GM18511 (cell line): ENCODE measurements at regions not wholly inside any gene's neighbourhood (a gene's known extent, or its start where the extent isn't known, plus 50 kb on each side); places are given as distances from the start of the nearest gene placed in this dataset.
"Not testable (repeated sequence)": the region's sequence is repeated elsewhere in the genome, so short reads cannot be mapped to it uniquely, and the experiment has no call there.

Source experiments
- ATAC-seq: cut with Tn5 transposase; IDR thresholded peaks from one replicate; pipeline ENCODE4 v1.9.1; 2021; ENCODE audit warnings: mild to moderate bottlenecking, moderate library complexity; ENCODE audit not compliant: unreplicated experiment

GRCh38 chr3:22859618-22860017 lies 343.5 kb upstream of the UBE2E2 start:
- ATAC-seq, result no peak

GRCh38 chr3:22861426-22861825 lies 341.7 kb upstream of the UBE2E2 start:
- ATAC-seq, result no peak

GRCh38 chr3:22862111-22862510 lies 341.0 kb upstream of the UBE2E2 start:
- no peak for ATAC-seq

DNA sequence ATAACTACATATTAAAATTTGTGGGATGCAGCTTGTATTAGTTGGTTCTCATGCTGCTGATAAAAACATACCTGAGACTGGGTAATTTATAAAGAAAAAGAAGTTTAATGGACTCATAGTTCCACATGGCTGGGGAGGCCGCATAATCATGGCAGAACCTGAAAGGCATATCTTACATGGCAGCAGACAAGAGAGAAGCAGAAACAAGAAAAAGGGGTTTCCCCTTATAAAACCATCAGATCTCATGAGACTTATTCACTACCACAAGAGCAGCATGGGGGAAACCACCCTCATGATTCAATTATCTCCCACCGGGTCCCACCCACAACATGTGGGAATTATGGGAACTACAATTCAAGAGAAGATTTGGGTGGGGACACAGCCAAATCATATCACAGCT lies 320.3 kb upstream of the UBE2E2 start:
- not testable (repeated sequence) for ATAC-seq

GRCh38 chr3:22885039-22885438 lies 318.1 kb upstream of the UBE2E2 start:
- no peak for ATAC-seq

GRCh38 chr3:22885574-22886341 lies 317.4 kb upstream of the UBE2E2 start:
- ATAC-seq, result no peak

- ATAC-seq, result no peak
Measured at GRCh38 chr3:22886439-22887068, 316.6 kb upstream of the UBE2E2 start.

DNA sequence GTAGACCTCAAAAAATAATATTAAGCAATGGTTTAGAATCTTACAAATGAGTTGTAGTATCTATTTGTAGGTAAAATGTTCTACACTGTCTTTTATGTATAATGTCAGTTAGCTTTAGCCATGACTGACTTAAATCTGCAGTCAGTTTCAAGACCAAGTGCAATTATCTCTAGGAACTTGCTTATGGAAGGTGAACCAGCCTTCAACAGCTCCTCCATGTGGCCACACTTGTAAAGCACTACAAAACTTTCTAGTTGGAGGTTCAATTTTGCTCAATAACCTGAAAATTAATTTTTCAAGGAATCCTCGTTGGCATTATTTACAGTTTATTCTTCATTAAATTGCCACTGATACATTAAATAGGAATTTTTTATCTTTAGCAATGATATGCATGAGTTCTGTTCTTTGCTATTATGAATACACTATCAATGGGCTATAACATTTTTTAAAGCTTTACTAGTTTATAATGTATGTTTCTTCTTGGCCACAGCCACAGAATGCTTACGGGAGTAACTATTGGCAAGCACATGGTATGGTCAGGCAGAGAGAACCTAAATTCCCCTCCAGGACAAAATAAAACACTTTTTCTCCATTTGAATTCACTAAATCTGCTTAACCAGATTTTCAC lies 315.3 kb upstream of the UBE2E2 start:
- ATAC-seq, result no peak

- no peak for ATAC-seq
Measured at GRCh38 chr3:22893101-22893500, 310.0 kb upstream of the UBE2E2 start.

DNA sequence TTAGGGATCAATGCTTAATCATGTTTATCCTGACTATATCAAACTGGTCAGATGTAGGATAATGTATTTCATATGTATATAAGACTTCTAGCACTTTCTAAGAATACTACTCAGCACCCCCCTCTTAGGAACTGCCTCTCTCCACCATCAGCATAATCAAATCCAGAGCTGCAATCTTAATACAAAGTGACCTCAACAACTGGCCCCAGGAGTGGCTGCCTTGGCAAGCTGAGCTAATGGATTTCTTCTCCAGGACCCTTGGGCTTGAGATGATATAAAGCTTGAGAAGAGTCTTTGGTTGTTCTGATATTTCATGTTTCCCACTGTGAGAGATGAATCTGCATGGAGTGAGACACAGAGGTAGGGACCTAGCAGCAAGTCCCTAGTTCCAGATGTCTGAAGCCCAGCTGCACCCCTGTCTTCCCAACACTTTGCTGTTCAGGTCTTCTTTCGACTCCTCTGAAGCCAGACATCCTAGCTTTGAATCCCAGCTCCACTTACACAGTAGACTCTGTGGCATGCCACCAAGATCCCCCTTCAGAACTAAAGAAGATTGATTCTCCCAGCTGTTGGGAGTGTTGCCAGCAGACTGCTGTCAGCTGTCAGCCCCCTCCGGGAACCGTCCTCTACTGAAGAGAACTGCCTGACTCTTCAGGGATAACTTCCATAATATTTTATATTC lies 309.3 kb upstream of the UBE2E2 start:
- no peak for ATAC-seq

GRCh38 chr3:22894865-22895264 lies 308.3 kb upstream of the UBE2E2 start:
- no peak for ATAC-seq

DNA sequence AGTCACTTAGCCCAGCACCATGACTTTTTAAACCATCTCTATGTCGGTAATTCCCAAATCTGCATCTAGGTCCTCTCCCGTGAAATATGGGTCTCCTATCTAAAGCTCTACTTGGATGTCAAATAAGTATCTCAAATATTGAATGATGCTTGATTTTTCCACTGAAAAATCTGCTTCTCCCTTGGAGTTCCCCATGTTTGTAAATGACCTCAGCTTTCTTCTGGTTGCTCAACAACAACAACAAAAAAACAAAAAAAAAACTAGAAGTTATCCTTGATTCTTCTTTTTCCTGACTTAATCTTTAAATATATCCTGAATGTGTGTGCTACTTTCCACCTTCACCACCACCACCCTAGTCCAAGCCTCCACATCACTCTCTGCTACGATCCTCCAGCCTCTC lies 307.5 kb upstream of the UBE2E2 start:
- ATAC-seq, result no peak

DNA sequence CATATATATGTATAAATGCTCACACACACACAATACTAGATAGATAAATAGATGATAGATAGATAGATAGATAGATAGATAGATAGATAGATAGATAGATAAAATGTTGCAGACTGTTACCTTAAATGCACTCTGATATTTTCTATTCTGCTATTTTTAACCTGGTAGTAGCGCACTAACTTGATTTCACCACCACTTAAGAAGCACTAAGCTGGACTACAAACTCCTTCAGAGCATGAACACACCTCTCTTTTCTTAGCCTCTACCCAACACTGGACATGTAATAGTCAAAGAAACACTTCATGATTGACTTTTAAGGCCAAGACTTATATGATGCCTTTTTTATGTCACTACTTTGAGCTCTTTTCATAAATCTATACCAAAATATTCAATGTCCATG lies 304.6 kb upstream of the UBE2E2 start:
- no peak for ATAC-seq

GRCh38 chr3:22899441-22899840 lies 303.7 kb upstream of the UBE2E2 start:
- no peak for ATAC-seq

- no peak for ATAC-seq
Measured at GRCh38 chr3:22900296-22900695, 302.8 kb upstream of the UBE2E2 start.

DNA sequence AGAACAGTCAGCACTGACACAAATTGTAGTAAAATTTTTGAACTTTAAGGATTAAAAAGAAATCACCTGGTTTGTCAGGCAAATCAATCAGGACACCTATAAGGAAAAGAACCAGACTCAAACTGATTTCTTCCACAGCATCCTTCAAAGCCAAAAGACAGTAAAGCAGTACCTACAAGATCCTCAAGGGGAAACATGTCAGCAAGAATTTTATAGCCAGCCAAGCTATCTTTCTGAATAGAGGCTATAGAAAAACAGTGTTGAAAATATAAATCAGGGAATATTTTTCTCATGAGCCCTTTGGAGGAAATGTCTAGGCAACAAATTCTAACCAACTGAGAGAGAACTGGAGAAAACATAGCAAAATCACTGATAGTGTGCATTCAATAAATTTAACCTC lies 301.4 kb upstream of the UBE2E2 start:
- no peak for ATAC-seq

DNA sequence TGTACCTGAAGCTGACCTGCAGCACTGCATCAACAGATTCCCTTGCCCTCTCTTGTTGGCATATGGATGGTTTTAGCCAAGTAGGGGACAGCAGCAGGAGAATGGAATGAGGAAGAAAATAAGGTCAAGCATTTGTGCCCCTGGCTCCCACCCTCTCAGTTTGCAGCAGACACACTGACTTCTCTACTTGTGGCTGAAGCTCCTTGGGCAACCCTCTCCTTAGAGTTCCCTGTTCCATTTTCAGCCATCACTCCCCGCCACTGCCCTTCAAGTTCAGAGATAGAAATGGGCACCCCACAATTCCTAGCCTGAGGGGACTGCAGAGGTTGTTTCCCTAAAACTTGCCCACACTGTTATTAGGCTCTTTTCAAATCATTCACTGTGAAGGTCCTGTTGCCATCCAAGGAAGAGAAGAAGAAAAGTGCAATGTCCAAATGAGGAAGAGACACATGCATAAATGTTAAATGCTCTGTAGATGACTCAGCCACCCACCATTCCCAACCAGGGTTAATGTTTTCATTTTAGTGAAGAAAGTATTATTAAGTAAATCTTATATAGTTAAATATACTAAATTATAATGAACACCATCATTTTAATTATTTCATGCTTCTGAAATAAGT lies 295.9 kb upstream of the UBE2E2 start:
- no peak for ATAC-seq

- no peak for ATAC-seq
Measured at GRCh38 chr3:22907796-22908195, 295.3 kb upstream of the UBE2E2 start.

DNA sequence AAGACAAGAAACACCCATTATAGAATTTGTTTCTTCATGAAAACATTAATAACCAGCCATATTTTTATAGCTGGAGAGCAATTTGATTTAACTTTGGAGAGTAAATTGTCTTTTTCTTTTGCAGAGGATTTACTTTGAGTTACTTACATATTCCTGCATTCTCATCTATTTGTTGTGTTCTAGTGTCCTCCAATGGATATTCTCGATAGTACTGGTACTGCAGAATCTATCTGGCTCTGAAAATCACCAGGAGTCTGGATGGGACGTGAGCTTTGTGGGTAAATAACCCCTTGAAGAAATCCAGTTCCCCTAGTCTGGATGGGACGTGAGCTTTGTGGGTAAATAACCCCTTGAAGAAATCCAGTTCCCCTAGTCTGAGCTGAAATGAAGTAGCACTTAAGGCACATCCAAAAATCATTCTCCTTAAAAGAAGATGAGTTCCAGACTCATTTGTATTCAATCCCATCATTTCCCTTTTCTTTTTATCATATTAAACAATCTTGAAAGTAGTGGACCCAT lies 294.1 kb upstream of the UBE2E2 start:
- no peak for ATAC-seq

GRCh38 chr3:22916933-22917332 lies 286.2 kb upstream of the UBE2E2 start:
- no peak for ATAC-seq

GRCh38 chr3:22920006-22920405 lies 283.1 kb upstream of the UBE2E2 start:
- ATAC-seq, result no peak
